Activated CD4-positive, alpha-beta T cell treated with anti-CD3 and anti-CD28 coated beads, Interleukin-2, amount 50 U/mL, for 16 hours (primary cell): ENCODE measurements at regions not wholly inside any gene's neighbourhood (a gene's known extent, or its start where the extent isn't known, plus 50 kb on each side); places are given as distances from the start of the nearest gene placed in this dataset.
A peak's percentile ranks its signal among the peaks of the same experiment; 100 is the strongest.
"Not testable (repeated sequence)": the region's sequence is repeated elsewhere in the genome, so short reads cannot be mapped to it uniquely, and the experiment has no call there.

Source experiments
- DNase-seq: peaks from one replicate; pipeline ENCODE4 v3.0.0-alpha.2; 2020

DNA sequence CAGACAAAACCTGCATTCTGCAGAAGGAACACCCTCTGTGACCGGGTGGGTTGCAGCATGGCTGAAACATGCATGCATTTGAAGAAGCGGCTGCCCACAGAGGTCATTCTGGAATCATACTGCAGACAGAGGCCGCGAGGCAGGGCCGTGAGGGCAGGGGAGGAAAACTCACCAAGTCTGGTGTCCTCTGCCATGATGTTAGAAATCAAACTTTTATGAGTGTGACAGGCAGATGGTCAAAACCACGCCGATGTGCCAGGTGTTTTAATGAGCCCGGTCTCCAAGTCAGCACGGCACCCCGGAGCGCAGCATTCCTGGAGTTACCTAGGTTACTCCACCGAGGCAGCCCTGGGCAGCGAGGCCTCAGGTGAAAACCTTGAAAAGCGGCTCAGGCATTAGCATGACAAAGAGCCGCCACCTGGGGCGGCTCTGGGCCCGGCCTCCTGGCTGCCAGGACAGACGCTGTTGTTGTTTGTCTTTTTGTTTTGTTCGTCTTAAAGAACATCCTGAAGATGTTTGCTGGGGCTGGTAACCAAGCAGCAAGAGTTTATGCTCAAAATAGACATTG is 255.6 kb downstream of the ERMARD start:
- no peak for DNase-seq

DNA sequence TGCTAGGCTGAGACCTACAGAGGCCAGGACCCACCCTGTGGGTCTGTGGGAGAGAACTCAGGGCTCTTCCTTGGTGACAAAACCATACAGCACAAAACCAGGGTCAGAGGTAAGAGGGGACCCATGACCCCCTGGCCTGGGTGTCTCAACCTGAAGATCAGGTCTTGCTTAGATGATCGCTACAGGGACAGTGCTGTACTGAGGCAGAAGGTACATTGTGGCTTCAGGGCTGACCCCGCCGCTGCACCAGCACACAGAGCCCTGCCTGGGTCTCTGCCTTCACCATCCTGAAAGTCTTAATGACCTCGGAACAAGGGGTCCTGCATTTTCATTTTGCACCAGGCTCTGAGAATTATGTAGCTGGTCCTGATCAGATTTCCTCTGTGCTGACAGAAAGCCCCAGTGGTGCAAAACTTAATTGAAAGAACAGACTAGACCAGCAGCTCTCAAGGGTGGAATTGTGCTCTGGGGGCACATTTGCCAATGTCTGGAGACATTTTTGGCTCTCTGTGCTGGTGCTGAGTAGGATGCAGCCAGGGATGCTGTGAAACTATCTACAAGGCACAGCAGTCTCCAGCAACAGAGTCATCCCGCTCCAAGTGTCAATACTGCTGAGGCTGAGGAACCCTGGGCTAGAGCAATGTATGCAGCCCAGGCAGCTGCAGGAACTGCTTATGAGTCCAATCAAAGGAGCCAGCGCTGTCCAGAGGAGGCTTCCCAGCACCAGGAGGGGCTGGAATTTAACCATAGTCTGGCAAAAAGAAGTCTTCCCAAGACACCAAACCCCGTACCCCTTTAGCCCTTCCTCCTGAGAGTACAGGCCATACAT is 254.9 kb downstream of the ERMARD start:
- DNase-seq: no peak

DNA sequence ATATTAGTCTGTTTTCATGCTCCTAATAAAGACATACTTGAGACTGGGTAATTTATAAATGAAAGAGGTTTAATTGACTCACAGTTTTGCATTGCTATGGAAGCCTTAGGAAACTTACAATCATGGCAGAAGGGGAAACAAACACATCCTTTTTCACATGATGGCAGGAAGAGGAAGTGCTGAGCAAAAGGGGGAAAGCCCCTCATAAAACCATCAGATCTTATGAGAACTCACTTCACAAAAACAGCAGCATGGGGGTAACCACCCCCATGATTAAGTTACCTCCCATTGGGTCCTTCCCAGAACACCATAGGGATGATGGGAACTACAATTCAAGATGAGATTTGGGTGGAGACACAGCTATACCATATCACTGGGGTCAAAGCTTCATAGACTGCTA is 254.2 kb downstream of the ERMARD start:
- no peak for DNase-seq

DNA sequence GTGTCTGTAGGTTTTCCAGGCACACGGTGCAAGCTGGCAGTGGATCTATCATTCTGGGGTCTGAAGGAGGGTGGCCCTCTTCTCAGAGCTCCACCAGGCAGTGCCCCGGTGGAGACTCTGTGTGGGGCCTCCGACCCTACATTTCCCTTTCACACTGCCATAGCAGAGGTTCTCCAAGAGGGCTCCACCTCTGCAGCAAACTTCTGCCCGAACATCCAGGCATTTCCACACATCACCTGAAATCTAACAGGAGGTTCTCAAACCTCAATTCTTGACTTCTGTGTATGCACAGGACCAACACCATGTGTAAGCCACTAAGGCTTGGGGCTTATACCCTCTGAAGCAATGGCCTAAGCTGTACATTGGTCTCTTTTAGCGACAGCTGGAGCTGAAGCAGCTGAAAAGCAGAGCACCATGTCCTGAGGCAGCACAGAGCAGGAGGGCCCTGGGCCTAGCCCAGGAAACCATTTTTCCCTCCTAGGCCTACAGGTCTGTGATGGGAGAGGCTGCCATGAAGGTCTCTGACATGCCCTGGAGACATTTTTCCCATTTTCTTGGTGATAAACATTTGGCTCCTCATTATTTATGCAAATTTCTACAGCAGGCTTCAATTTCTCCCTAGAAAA is 253.3 kb downstream of the ERMARD start:
- no peak for DNase-seq

DNA sequence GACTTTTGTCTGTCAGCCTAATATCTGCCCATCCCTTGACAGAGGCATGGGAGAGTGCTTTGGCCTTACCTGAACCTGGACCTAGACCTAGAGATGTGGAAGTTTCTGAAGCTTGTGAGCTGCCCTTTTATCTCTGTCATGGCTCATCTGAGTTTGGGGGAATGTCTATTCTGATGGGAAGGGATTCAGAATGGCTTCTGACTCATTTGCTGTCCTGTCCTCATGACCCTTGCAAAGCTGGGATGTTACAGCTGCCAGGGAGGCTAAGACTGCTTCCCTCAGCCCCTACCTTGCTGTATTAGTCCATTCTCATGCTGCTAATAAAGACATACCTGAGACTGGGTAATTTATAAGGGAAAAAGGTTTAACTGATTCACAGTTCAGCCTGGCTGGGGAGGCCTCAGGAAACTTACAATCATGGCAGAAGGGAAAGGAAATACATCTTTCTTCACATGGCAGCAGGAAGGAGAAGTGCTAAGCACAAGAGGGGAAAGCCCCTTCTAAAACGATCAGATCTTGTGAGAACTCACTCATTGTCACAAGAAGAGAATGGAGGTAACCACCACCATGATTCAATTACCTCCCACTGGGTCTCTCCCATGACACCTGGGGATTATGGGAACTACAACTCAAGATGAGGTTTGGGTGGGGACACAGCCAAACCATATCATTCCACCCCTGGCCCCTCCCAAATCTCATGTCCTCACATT is 252.2 kb downstream of the ERMARD start:
- DNase-seq: no peak

DNA sequence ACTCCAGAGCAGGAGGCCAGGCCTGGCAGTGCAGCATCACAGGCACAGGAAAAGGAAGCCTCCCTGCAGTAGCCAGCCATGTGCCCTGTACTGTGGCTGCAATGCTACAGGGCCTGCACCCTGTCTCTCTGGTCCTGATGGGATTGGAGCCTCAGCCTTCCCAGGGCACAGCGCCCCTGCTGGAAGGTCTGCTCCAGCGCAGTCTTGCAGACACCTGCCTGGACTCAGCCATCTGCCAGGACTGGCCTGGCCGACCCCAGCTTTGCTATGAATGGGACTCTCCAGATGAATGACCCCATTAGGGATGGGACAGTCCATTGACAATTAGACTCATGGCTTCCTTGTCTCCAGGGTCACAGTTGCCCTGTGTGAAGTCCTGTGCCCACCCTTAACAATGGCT is 251.6 kb downstream of the ERMARD start:
- DNase-seq: no peak

DNA sequence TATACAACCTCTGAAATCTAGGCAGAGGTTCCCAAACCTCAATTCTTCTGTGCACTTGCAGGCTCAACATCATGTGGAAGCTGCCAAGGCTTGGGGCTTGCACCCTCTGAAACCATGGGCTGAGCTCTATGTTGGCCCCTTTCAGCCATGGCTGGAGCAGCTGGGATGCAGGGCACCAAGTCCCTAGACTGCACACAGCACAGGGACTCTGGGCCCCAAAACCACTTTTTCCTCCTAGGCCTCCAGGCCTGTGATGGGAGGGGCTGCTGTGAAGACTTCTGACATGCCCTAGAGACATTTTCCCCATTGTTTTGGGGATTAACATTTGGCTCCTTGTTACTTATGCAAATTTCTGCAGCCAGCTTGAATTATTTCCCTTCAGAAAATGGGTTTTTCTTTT is 250.4 kb downstream of the ERMARD start:
- DNase-seq: not testable (repeated sequence)

DNA sequence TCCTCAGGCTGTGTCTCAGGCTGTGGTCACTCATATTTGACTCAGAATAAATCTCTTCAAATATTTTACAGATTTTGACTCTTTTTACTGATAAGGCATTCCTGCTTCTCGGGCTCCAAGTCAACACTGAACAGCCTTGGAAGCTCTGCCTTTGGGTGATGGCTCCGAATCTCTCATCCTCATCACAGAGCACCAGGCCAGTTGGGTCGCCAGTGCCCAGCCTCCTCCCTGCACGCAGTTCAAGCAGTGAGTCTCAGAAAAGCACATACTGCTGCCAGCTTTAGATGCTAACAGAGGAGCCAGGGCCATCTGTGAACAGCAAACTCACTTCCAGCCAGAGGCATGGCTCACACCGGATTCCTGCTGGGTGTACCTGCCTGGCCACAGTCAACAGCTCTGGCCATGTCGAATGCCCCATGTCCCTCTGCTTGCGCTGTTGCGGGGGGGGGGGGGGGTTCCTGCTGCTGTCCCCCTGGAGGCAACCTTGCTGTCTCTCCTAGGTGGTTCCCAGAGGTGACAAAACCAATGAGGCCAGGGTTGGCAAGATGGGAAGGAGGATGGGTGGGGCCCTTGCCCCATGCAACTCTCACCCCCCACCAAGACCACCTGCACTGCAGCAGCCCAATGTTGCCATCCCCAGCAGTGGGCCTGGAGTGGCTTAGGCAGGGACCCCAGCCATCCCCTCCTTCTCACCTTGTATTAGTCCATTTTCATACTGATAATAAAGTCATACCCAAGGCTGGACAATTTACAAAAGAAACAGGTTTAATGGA is 248.8 kb downstream of the ERMARD start:
- DNase-seq: no peak

DNA sequence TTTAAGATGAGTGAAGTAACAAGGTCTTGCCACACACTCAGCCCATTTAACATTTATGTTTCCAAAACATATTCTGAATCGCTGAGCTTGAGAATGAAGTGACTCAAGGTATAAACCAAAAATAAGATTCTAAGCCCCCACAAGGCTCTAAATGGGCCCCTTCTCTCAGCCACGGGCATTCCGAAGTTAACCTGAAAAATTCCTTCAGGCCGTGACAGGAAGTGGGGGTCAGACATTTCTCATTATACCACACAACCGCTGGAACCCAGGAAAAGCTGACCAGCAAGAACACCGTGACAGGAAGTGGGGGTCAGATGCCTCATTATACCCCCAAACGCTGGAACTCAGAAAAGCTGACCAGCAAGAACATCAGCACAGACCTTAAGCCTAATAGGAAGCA is 247.9 kb downstream of the ERMARD start:
- DNase-seq: no peak

DNA sequence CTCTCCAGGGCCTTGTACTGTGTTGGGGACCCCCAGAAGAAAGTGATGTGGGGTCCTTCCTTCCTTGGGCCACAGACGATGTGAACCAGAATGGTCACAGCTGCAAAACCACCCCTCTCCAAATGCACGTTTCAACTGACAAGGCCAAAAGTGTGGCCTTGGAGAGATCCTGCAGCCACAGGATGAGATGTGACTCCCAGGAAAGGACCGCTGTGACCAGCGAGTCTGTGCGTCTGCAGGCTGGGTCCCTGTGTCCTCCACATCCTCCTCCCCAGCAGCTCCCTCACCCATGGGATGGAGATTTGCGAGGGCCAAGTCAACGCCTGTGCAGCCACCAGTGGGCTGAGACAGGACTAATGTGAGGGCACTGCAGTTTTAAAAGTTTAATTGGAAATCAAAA is 247.0 kb downstream of the ERMARD start:
- no peak for DNase-seq

DNA sequence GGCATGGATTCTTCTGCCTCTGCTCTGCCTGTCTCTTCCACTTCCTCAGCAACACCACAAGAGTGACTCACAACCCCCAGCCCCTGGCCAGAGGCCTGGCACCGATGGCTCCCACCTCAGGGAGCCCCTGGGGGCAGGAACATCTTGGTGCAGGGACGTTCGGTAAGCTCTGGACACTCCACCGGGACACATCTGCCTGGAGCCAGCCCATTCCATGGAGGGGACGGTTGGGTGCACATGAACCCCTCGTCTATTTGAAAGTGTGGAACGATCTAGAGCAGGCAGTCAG is 246.5 kb downstream of the ERMARD start:
- DNase-seq: no peak

DNA sequence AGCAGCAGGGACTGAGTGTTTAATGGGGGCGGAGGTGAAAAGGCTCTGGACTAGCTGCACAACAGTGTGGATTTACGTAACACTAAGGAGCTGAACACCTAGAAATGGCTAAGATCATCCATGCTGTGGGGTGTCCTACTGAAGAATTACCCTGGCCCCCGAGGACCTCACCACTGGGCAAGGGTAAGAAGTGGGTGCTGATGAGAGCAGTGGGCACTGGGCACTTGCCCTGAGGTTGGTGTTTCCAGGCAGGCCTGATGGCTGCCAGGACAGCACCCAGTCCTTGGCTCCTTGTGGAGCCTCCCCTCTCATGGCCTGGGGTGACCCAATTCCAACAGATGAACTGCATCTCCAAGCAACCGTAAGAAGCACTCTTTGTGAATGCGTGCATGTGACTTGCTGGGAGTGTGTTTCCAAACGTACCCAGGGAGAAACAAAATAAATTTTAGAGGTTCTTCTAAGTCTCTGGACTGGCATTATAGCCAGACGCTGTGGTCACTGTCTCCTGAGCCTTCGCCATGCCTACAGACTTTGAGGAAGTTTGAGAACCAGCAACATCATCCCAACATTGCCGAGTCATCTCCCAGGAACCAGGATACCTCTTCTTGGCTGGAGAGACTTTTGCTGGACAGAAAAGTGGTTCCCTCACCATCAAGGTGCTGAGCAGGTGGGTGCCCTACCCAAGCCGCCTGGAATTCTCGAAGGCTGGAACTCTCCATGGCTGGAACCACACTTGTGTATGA is 245.9 kb downstream of the ERMARD start:
- DNase-seq: no peak

DNA sequence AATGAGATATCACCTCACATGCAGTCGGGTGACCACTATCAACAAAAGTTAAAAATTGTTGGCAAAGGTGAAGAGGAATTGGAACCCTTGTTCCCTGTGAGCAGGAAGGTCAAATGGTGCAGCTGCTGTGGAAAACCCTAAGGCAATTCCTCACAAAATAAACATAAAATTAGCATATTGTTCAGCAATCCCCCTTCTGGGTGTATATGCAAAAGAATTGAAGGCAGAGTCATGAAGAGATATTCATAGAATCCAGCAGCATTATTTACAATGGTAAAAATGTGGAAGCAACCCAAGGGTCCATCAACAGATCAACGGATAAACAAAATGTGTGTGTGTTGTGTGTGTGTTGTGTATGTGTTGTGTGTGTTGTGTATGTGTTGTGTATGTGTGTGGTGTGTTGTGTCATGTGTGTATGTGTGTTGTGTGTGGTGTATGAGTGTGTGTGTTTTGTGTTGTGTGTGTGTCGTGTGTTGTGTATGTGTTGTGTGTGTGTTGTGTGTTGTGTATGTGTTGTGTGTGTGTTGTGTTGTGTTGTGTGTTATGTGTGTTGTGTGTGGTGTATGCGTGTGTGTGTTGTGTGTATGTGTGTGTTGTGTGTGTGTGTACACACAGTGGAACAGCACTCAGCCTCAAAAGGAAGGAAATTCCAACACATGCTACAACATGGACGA is 245.1 kb downstream of the ERMARD start:
- DNase-seq: no peak

DNA sequence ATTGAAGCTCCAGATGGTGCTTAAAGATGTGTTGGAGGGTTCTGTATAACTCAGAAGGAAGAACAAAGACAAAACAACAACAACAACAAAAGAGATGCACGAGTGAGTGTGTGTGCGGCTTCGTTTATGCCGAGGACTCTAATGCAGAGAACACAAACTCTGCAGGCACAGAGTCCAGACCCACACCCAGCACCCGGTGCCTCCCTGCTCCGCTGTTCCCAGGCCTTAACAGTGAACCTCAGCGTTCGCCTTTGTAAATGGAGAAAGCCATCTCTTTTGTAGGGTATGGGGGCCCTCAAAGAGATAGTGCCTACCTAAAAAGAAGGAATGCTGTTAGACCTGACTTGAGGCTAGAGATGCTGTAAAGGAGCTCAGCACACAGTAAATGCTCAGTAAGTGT is 243.3 kb downstream of the ERMARD start:
- DNase-seq: no peak

DNA sequence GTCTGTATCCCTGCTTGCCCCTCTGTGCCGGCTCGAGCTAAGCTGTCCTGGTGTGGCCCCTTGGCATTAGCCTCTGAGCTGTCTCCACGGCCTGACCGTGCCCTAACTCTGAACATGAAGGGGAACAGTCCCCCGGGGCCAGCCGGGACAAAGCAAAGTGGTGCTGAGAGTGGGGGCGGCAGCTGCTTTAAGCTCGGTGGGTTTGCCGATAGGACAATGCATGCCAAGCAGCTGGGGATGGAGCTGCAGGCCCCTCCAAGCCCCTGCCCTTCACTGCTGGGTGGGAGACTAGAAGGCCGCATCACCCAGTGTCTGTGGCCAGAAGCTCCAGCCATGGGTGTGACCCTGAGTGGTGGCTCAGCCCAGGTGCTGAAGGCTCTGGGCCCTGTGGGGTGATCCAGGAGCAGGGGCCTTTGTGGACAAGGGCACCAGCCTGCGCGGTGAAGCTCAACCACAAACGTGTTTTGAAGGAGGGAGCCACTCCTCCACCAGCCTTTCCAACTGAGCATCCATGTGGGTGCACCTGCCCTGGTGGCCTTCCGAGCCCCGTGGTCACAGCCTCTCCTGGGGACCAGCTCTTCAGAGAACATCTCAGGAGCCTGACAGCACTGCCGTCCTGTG is 242.5 kb downstream of the ERMARD start:
- DNase-seq: no peak

DNA sequence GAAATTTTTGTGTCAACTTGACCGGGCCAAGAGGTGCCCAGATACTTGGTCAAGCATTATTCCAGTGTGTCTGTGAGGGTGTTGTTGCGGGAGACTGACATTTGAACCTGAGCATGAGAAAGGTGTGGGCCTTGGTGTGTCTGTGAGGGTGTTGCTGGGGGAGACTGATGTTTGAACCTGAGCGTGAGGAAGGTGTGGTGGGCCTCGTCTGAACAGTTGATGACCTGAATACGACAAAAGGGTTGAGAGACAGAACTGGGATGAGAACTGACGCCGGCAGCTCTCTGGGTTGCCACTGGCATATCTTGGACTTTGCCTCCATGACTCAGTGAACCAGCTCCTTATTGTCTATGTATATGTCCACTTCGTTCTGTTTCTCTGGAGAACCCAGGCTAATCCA is 240.5 kb downstream of the ERMARD start:
- no peak for DNase-seq

DNA sequence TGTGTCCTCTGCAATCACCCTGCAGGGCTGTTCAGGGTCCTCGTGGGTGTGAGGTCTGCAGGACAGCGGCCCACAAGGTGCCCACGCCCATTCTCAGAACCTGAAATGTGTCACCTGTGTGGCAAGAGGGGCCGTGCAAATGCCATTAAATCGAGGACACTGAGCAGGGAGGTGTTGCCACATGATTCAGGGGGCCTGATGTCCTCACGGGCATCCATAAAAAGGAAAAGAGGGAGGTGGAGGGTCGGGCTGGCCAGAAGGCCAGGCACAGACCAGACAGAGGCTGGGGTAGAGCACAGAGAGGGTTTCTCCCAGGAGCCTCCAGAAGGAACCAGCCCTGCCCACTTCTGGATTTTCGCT is 239.6 kb downstream of the ERMARD start:
- DNase-seq: no peak

DNA sequence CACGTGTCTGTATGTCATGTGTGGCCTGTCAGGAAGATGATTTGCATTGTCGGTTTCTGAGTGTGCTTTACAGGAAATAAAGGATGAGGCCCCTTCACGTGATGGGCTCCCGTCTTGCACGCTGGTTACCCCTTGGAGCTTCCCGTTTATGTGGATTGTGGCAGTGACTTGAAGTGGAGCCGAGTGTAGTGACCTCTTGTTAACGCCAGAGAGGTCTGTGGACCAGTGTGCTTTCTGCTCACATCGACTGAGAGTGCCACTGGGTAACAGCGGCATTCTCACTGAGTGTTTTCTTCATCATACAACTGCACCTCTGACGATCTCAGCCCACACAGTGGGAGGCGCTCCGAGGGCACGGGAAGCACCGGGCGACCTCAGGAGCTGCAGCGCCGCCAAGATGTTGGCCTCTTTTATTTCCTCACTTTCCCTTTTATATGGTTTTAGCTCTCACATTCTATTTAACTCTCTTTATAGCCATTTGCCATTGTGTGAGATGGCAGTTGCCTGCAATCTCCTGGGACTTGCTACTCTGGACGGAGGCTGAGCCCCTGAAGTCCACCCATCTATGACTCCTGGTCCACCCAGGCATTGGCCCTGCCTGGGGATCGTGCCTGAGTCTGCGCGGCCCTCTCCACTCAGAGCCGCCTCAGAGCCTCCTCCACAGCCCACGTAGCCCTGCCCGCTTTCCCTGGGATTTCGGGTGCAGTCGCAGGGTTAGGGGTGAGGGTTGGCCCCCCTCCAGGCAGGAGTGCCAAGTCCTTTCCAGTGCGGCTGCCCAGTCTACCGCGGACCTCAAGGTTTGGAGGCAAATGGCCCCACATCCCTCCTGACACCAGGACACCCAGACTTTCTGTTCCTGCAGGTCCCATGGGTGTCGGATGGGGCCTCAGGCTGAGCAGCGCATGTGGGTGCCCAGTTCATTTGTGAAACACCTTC is 238.9 kb downstream of the ERMARD start:
- DNase-seq: peak; percentile 55

DNA sequence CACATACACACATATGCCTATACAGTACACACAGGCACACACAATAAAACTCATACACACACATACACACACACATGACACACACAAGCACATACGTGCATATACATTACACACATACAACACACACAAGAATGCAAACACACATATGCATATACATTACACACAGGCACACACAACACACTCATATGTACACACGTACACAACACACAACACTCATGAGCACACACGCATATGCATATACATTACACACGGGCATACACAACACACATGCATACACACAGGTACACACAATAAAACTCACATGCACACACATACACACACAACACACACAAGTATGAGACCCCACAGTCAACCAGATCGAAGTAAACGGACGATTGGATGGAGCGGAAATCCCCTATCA is 238.2 kb downstream of the ERMARD start:
- no peak for DNase-seq
